ENCODE measurements at regions not wholly inside any gene's neighbourhood (a gene's known extent, or its start where the extent isn't known, plus 50 kb on each side); places are given as distances from the start of the nearest gene placed in this dataset.

DNA sequence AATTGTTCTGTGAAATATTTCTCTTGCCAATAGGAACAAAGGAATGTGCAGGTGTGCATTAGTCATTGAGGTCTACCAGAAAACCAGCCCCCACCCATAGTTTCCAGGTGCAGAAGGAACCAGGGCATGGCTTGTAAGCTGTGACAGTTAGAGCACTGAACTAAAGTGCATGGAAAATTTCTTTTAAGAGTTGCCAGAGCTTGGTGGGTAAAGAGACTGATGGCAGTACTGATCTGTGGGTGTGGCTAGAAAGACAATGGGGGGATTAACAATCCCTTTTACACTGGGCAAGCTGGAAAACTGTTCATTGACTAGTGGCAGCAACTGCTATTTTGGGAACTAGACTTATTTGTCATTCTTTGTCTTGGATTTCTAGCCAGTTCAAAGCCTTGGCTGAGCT lies 326.9 kb downstream of the PCDH19 start:
- DNase-seq (ENCODE audit: low spot score in 2 of 2, unreplicated experiment in 2 of 2), result no peak
- H3K9me3 Mint-ChIP-seq, result peaks cover 8% of the 10 kb centered on the region
- no peaks in the 10 kb centered on the region for H3K4me1 Mint-ChIP-seq
- peaks cover 1% of the 10 kb centered on the region for H3K27me3 Mint-ChIP-seq (ENCODE audit: low read depth)
- no peak for TF ChIP-seq CTCF (IDR thresholded peaks at IDR 0.05; ENCODE audit: unreplicated experiment)
- H3K36me3 Mint-ChIP-seq, result no peaks in the 10 kb centered on the region
- no peak overlapping the region for H3K4me3 Mint-ChIP-seq
- no peak overlapping the region for H3K27ac Mint-ChIP-seq

DNA sequence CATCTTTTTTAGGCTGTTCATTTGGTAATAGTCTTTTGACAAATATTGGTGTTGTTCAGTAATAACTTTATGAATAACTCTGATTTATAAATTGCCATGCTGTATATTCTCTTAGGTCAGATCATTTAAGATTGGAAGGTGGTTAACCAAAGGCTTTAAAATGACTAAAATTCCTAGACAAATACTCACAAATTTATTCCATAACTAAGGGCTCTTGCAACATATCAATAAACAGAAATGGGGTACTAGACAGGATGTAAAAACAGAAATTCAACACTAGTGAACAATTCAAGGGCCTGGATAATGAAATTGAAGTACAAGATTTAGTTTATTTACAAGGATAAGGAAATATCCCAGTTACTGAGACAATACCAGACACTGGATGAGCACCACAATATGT lies 328.6 kb downstream of the PCDH19 start:
- Mint-ChIP-seq H3K27ac (no peak overlapping the region), H3K4me3 (no peak overlapping the region), H3K36me3 (no peaks in the 10 kb centered on the region), H3K4me1 (no peaks in the 10 kb centered on the region), H3K27me3 (ENCODE audit: low read depth) (peaks cover 1% of the 10 kb centered on the region), H3K9me3 (no peaks in the 10 kb centered on the region)
- no peak for DNase-seq (ENCODE audit: low spot score in 2 of 2, unreplicated experiment in 2 of 2)
- no peak for TF ChIP-seq CTCF (IDR thresholded peaks at IDR 0.05; ENCODE audit: unreplicated experiment)

DNA sequence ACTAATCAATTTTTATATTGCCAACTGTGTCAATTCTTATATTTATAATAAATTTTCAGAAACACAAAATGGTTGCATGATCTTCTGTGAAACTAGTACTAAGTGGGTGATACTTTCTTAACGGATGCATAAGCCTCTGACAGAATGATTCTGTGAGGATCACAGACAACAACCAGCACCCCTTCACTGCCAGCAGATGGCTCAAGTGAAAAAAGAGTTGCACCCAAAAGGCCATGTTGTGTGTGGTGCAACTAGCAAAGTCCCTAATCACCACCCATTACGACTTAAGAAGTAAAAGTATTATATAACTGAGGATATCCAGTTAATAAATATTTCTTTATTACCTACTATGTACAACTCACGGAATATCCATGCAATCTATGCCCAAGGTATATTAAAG lies 334.0 kb downstream of the PCDH19 start:
- TF ChIP-seq CTCF (IDR thresholded peaks at IDR 0.05; ENCODE audit: unreplicated experiment), result no peak
- peaks cover 1% of the 10 kb centered on the region for H3K27me3 Mint-ChIP-seq (ENCODE audit: low read depth)

DNA sequence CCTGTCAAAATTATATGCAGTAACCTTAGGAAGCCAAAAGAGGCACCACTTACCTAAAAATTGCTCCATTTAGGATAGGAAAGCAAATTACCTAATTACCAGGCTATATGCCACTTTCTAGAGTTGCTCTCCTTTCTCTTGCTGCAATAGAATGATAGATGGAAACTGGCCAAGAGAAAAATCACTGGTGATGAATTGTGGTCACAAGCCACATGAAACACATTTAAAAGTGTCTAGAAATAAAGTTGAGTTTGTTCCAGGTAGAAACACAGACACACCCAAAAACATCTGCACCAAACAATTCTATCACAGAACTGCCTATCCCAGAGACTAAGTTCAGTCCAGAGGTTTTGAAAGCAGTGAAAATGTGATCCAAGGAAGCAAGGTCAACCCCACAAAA lies 337.7 kb downstream of the PCDH19 start:
- H3K4me1 Mint-ChIP-seq, result no peaks in the 10 kb centered on the region
- no peak for DNase-seq (ENCODE audit: low spot score in 2 of 2, unreplicated experiment in 2 of 2)
- no peaks in the 10 kb centered on the region for H3K9me3 Mint-ChIP-seq
- no peaks in the 10 kb centered on the region for H3K27me3 Mint-ChIP-seq (ENCODE audit: low read depth)
- no peak overlapping the region for H3K27ac Mint-ChIP-seq
- H3K36me3 Mint-ChIP-seq, result no peaks in the 10 kb centered on the region
- H3K4me3 Mint-ChIP-seq, result no peak overlapping the region
- TF ChIP-seq CTCF (IDR thresholded peaks at IDR 0.05; ENCODE audit: unreplicated experiment), result no peak

More for the DNA sequence above, 334.0 kb downstream of the PCDH19 start:
- Mint-ChIP-seq H3K27ac (no peak overlapping the region), H3K9me3 (no peaks in the 10 kb centered on the region), H3K4me3 (no peak overlapping the region), H3K36me3 (no peaks in the 10 kb centered on the region), H3K4me1 (no peaks in the 10 kb centered on the region)
- DNase-seq (ENCODE audit: low spot score in 2 of 2, unreplicated experiment in 2 of 2), result no peak

DNA sequence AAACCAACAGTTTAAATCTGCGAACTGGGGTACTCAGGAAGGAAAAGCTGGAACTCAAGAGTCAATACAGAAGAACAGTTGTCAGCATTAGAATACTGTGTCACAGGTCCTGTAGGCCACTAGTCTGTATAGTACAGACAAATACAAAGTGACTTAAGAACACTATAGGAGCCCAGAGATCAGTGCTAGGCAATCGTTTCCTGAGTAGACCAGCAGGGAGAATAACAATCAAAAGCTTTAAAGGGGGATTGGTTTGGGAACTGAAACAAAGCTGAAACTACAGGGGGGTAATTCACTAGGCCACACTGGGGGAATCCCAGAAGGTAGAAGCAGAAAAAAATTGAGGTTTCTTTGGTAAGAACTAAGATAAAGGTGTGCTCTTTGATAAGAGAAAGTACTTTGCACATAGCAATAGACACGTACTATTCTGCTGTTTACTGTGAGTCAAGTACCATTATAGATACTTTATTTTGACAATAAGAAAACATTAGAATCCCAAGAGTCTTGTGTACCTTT lies 339.7 kb downstream of the PCDH19 start:
- H3K27ac Mint-ChIP-seq, result no peak overlapping the region
- H3K4me1 Mint-ChIP-seq, result no peaks in the 10 kb centered on the region
- no peak overlapping the region for H3K4me3 Mint-ChIP-seq
- no peaks in the 10 kb centered on the region for H3K27me3 Mint-ChIP-seq (ENCODE audit: low read depth)
- no peak for DNase-seq (ENCODE audit: low spot score in 2 of 2, unreplicated experiment in 2 of 2)
- no peaks in the 10 kb centered on the region for H3K9me3 Mint-ChIP-seq
- no peak for TF ChIP-seq CTCF (IDR thresholded peaks at IDR 0.05; ENCODE audit: unreplicated experiment)
- H3K36me3 Mint-ChIP-seq, result no peaks in the 10 kb centered on the region

GRCh38 chrX:100048156-100048555 lies 361.9 kb downstream of the PCDH19 start:
- Mint-ChIP-seq H3K27me3 (ENCODE audit: low read depth) (no peaks in the 10 kb centered on the region), H3K9me3 (peaks cover 7% of the 10 kb centered on the region), H3K4me1 (no peaks in the 10 kb centered on the region), H3K36me3 (no peaks in the 10 kb centered on the region), H3K27ac (no peak overlapping the region), H3K4me3 (no peak overlapping the region)
- TF ChIP-seq CTCF (IDR thresholded peaks at IDR 0.05; ENCODE audit: unreplicated experiment), result no peak
- DNase-seq (ENCODE audit: low spot score in 2 of 2, unreplicated experiment in 2 of 2), result no peak
